C1 segment of cervical spinal cord (tissue), 14 donors: ENCODE measurements at regions not wholly inside any gene's neighbourhood (a gene's known extent, or its start where the extent isn't known, plus 50 kb on each side); places are given as distances from the start of the nearest gene placed in this dataset.

ENCODE experiments used
- DNase-seq, 14 donors: peaks; one replicate each; lab custom pipeline; 2025; lab: John Stamatoyannopoulos, UW

DNA sequence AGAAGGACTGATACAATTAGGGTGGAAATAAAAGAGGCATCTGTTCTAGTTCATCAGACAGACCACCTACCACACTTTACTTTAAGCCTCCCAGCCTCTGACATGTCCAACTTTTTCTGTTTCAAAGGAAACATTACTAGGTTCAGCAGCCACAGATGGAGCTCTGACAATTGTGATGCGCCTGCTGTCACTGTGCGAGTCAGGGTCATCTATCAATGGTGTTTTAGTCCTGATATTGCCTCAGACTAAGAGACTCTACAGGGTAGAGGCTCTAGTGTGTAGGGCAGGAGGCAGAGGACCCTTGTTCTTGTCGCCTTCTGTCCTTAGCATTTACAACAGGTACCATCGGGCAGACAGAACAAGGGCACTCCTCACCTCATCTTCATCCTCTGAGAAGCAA, 685.0 kb upstream of the SGCG start:
- DNase-seq = no peak

DNA sequence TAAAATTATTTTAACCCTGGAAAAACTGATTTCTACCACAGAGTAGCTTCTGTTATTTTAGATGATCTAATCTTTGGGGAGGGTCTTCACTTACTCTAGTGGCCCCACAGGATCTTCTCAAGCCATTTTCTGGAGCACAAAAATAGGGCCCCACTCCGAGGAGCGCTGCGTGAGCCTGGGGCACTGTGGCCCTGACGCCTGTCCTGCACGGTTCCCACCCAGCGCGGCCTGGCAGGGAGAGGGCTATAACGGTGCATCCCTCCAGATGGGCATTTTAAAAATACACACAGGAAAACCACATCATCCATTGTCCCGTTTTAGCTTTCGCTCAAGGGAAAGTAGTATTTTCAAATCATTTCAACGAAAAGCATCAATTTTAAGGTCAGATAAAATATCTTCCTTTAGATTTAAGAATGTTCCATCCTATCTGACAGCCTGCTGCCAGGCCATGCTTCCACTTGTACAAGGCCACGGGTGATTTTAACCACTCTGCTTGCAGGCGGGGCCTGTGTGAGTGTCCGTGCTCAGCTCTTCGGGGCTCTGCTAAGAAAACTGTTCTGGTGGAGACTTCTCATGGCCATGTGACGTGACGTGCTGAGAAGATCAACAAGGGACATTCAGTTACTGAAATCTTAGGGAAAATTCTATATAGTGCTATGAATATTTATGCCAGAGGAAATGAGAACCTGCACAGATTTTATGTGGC, 683.8 kb upstream of the SGCG start:
- DNase-seq = no peak

DNA sequence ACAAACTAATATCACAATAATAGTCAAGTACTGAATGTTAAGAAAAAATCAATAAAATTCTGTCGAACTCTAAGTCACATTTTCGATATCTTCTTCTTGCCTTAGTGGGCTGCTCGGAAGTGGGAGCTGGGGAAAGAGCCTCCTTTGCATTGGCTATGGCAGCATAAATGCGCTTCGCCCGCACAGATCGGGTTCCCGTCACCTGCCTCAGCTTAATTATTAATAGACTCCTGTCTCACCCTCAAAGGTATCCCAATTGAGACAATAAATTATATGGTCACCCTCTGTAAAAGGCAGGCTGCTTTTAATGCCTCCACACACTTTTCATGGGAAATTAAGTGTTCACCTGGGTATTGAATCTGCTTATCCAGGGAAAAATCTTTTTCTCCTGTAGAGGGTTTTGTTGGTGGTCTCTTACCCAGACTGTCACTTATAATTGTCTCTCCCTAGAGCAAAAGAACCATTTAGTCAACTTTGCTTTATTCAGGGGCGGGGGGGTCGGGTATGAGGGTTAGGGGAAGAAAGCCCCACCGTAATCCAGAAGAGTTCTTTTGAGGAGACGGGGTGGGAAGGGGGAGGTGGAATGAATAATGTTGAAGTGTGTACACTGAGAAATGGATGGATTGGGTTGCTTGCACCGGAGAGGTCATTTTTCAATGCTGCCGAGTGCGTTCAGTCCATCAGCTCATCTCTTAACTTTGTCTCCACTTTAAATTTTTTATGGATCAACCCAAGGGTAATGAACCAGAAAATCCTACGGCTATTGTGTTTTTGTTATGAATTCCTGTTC, 682.6 kb upstream of the SGCG start:
- no peak for DNase-seq

DNA sequence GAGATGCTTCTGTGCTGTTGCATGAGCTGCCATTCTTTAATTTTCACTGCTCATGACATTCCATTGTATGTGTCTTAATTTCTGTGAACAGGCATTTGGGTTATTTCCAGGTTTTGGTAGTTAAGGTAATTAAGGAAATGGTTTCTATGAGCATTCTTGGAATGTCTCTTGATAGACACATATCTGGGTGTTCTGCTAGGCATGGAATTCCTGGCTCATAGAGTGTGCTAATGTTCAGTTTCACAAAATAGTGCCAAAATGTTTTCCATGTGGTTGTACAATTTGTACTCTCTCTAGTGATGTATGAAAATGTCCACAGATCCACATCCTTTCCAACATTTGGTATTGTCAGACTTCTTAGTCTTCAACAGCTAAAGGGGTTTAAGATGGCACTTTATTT, 680.9 kb upstream of the SGCG start:
- DNase-seq = no peak

DNA sequence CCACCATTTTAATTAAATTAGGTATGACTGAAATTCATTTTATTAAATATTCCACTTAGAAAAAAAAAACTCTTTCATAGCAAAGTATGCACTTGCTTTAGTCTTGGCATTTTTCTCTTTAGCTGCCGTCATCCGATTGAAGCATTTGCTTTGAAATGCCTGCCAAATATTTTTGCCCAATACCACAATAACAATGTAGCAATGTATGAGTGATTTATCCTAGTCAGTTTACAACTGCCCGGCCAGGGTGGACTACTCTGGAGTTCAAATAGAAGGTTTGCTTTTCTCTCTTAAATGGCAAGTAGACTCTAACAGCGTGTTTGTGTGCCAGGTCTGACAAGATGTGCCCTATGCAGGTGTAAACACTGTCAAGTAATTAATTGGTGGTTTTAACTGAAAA, 675.3 kb upstream of the SGCG start:
- no peak for DNase-seq

DNA sequence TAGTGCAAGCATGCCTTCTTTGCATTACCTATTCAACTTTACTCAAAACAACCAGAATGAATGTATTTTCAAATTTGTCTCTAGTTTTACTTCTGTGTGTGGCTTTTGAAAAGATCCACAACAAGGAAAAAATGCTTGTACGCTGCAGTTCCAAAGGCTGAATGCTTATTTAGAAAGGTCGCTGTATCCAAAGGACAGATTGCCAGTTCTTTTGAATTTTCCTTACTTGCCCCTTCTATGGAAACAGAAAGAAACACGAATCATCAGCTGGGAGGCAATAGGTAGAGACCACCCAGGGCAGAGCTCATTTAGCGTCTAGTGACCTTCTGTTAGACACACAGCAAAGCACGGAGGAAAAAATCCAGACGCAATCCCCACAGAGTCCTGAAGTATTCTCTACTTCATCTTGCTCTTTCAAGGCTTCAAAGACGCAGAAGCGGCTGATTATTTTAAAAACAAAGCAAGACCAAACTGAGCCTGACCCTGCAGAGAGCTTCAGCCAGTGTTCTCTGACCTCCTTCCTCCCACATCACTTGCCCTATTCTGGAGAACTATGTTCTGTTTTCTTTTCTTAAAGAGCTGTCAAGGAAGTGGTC, 674.6 kb upstream of the SGCG start:
- DNase-seq = no peak

DNA sequence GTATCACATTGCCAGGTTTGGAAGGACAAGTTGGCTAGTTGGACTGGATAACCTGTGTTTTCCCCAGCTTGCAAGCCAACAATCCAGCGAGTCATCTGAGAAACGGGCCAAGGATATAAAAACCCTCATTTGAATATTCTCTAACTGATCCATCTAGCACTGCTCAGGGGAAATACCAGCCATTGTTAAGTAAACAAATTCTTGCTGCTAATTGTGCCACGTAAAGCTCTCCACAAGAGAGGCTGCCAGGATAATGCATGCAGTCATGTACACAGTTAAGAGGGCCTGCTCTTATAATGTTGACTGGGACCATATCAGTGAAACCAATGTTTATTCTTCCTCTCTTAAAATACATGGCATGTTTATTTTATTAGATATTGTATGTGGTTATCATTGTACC, 663.2 kb upstream of the SGCG start:
- DNase-seq = no peak

DNA sequence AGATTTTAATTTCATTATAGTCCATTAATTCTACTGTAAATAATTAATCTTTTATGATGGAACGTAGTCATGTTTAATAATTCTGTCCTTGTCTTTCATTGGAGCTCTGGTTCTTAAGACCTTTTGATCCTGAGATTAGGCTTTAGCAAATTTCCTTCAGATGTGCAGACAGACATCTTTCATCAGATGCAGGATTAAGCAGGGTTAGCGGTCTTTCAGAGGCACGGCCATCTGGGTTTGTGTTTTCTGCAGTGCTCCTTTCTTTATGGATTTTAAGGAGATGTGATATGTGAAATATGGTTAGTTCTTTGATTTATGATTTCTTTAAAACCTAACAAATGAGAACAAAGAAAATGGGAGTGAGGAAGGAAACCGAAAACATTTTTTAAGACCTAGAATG, 643.9 kb upstream of the SGCG start:
- no peak for DNase-seq

DNA sequence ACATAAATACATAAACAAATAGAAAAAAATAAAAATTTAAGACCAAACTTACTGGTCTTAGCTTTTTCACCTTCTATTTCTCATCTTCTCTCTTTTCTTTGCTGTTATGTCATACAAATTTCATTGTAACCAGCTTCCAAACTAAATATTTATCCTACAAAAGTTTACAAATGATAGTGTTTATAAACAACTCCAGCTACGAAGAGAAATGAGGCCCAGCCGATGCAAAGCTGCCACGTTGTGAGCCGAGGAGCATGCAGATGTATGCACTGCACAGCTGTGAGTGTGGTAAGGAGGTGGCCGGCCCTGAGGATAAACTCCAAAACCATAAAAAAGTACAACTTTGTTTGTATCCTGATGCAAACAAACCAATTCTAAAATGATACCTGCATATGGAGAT, 642.4 kb upstream of the SGCG start:
- no peak for DNase-seq

DNA sequence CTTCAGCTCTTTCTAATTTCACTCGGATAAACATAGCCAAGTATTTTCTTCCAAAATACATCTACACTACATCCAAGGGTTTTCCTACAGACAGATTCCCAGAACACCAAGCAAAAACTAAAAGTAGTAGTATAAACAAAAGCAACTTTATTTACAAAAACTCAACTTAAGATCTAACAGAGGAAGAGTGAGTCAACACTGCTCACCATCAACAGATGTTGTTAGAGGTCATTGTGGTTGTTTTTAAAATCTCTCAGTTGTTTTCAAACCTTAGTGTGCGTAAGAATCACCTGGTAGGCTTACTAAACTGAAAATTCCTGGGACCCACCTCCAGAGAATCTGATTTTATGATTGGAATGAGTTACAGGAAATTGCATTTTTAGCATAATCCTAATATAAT, 631.7 kb upstream of the SGCG start:
- no peak for DNase-seq

DNA sequence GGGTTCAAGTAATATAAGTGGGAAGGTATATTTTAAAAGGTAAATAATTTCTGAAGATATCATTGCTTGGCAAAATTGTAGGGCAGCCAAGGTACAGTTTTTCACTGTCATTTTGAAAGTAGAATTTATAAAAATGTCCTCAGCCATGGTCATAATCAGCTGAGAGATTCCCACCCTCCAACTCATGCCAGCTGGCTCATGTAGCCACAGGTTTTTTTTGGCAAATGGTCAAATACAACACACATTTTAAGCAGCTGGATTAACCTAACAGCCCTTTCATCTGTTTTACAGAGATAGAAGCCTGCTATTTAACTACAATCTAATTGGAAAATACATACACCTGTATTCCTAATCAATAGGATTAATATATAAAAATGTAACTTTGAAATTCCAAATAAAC, 619.2 kb upstream of the SGCG start:
- no peak for DNase-seq

DNA sequence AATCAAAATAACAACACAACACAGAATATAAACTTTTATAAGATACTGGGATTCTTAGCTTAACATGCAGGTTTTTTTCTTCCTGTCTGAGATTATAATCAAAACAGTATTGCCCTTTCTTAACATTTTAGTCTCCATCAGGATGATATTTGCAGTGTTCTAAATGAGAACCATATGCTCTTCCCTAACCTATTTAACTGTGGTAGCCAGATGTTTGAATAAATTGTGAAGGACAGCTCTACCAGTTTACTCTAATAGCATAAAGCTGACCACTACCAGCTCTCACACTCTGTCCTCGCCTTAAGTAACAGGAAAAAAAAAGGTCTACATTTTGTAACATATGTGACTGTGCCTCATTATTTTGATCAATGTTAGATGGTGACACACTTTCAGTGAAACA, 618.7 kb upstream of the SGCG start:
- no peak for DNase-seq

DNA sequence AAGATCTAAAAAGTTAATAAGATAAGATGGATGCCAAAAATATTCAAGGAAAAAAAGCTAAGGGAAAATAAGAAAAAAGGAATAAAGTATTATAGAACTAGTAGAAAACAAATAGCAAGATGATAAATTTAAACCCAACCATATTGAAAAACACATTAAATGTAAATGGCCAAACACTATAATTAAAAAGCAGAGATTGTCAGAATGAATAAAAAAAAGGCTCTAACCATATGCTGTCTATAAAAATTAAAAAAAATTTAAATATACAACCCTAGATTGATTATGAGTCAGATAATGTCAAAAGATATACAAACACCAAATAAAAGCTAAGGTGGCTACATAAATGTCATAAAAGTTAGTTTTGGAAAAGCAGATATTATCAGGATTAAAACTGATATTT, 617.5 kb upstream of the SGCG start:
- DNase-seq = no peak

DNA sequence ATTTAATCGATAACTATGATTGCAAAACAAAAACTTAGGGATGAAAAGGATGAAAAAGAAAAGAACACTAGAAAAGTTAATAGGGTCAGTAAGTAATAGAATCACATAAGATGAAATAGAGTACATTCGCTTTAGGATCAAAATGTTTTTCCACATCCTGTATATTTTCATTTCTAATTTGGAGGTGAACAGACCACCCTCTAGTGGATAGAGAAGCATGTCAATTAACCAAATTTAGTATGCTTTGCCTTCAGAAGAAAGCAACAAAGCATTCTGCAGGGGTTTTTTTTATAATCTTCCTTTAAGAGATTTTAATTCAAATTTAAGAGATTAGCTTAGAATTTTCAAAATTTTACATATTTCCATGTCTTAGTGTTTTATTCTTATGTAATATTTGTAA, 611.0 kb upstream of the SGCG start:
- DNase-seq = no peak

DNA sequence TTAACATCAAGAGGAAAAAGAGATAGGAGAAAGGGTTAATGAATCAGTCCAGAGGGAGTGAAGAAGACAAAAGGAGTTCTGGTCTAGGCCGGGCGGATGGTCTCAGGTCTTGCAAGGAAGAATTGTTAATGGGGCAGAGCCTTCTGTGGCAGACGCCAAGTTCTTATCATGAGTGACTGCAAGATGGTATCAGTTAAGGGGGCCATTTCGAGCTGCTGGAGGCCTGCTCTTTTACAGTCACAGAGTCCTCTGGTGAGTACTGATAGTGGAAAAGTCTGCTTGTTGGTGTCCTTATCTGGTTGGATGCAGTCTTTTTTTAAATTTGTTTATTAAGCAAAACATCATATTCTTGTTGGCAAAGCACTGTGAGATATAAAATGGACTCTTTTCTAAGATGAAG, 590.9 kb upstream of the SGCG start:
- DNase-seq = no peak

DNA sequence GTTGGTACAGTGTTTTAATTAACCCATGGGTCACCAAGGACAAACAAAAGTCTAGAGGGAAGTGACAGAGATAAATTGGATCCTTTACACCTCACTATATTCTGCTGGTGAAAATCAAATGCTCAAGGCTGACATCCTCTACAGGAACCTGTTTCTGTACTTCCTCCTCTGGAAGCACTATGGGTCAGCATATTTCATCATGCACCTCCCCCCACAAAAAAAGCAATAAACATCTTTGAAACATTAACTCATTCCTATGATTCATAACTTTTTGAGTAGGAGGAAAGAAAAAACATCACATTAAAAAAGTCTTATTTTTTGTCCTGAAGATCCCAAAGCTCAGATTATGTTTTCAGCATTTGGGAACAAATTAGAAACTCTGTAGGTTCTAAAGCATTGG, 588.3 kb upstream of the SGCG start:
- DNase-seq = no peak

DNA sequence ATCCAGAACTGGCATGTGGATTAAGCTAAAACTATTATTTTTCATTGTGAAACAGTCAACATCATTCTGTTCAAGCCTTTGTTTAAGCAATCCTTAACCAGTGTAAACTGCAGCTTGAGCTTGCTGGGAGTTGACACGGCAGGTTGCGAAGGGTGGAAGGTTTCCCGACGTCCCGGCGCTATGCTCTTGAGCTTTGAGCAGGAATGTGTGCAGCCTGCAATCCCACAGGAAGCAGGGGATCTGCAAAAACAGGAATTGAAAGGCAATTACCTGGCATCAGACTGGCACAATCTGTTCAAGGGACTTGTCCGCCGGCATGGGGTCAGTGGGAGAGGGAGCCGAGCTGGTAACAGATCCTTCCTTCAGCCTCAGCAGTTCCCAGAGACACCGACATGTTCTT, 586.7 kb upstream of the SGCG start:
- peak in 2 of 14 donors; percentile 7 to 70 for DNase-seq

DNA sequence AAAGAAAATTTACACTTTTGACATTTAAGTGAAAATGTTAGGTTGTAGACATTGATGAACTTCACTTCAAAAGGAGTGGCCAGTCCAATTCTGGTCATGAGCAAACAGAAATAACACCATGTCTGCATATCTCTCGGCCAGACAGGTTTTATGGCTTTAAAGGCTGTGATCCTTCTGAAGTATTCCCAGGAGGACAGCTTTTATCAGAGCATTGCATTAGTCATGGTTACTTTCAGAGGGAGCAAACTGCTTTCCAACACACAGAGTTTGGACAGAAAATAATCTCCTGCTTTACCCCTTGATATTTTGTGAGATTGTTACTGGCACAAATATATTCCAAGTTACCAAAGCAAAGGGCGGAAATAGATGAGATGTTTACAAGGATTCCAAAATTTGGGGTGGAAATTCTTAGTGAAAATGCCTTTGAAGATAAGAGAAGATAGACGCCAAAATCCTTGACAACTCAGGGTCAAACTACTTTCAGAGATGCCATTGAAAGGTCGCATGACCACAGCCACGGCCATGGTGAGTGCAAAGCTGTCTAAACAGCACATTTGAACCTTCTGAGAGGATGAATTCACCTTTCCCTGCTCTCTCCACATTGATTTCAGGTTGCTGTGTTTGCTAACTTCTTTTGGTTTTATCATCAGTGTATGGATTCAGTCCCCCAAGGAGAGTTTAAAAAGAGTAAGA, 584.5 kb upstream of the SGCG start:
- no peak for DNase-seq

DNA sequence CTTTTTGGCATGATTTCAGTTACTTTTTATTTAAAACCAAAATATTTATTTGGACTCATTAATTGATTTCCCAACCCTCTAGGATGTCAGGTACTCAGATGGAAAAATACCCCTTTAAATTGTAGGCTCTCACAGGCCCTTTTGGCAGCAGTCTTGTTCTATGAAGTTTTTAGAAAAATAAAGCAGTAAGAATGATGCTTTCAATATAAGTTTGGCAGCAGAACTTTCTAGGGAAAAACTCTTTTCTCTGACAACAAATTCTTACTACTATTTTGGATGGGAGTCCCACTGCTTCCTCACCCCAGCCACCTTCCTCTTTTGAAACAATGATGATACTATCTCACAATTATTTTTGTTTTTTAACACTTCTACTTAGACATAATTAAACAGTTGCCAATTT, 581.6 kb upstream of the SGCG start:
- no peak for DNase-seq

DNA sequence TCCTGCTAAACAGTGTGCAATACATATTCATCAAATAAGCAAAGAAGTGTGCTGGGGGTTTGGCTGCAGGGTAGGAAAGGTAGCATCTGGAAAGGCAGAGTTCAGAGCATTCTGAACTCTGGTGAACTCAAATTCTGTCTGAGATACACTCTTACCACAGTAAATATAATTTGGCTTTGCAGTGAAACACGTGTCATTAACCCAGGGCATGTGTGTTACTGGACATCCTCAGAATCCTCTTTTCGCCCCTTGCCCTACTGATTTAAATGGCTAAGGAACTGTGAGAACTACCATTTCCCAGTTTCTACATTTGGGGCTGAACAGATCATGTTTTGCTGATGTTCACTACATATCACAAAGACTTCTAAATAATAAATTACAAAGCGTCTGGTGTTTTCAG, 562.8 kb upstream of the SGCG start:
- no peak for DNase-seq

DNA sequence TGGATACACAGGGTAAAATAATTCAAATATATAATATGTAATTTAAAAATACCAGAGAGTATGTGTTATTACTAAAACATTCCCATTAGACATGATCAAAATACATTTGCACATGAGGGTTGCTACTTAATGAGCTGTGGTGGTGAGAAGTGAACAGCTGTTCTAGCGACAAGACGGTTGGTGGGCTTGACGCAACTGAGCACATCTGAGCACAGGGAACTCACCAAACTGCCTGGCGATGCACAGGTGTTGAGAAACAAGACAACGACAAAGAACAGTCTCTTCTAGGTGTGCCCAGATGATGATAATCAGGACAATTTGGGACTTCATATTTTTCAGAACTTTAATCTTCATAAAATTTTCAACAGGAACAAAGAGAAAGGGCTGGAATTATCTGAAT, 555.1 kb upstream of the SGCG start:
- DNase-seq = no peak

DNA sequence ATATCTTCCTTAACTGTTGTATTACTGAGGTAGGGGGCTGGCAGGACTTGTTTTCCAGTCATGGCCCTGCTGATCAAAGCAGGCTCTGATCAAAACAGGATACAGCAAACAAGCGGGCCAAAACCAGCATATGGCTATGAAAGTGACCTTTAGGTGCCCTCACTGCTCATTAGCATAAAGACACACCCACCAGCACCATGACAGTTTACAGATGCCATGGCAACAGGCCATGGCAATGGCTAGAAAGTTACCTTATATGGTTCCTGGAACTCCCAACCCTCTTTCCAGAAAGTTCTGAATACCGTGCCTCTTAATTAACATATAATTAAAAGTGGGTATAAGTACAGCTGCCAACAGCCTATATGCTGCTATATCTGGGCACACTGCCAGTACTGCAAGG, 551.4 kb upstream of the SGCG start:
- DNase-seq = no peak

DNA sequence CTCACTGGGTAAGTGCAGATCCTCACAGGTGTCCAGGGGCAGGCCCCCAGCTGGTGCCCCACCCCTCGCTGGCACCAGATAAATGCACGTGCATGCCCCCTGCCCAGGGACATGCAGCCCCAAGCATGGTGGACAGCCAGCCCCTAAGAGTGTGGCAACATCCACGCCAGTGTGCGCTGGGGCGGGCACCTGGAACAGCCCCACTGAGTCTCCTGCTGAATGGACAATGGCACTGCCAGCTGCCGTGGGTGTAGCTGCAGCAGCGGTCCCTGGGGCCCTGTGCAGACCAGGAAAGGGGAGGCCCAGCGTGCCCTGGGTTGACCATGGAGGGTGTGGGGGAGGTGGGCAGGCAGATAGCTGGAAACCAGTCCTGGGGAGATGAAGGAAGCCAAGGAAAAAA, 538.7 kb upstream of the SGCG start:
- DNase-seq = no peak
